ENCODE measurements at regions not wholly inside any gene's neighbourhood (a gene's known extent, or its start where the extent isn't known, plus 50 kb on each side); places are given as distances from the start of the nearest gene placed in this dataset.
"Not testable (repeated sequence)": the region's sequence is repeated elsewhere in the genome, so short reads cannot be mapped to it uniquely, and the experiment has no call there.

- no peak for DNase-seq
Measured at GRCh38 chr21:28391938-28392849, 600.5 kb downstream of the LTN1 start.

DNA sequence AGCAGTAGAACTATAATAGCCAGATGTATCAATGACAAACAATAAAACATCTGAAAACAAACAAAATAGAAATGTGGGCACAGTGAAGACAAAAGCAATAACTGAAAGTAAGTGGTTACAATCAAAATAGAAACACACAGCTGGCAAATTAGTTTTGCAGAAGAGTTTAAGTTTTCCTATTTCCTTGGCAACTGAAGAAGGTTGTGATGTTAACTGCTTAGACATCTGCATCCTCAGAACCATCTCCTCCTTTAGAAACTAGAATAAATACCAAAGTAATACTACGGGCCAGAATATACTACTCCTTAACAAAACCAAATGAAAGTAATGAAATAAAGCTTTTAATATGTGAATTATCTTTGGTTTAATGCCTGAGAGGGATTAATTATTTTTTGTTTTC lies 605.5 kb downstream of the LTN1 start:
- no peak for DNase-seq

GRCh38 chr21:28385845-28386244 lies 606.8 kb downstream of the LTN1 start:
- no peak for DNase-seq

DNA sequence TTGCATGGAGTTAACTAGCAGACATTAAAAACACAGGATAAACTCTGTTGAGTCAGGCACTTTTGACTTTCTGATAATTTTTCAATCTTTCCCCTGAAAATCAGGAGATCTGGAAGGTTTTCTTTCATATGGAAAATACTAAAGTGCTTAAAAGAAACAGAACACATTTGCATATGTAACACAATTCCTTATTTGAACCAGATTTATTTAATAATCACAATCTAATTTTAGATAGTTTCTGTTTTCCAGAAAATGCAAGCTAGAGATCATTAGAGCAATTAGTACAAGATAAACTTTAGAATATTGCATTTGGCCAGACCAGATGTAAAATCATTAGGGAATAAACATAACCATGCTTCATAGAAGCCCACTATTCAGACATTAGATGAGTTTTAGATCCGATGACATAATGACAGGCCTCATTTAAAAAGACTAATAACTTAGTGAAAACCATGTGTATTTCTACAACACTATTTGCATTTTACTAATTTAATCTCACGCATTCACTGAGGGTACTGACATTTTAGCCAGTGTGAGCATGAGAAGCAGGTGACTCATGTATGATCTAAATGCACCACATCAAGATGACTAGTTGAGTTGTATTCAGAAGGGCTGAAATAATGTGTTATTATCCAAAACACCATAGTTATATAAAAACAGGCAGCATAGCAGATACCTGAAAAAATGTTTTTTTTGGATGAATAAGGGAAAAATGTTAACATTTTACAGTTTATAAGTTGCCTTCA lies 611.5 kb downstream of the LTN1 start:
- DNase-seq, result not testable (repeated sequence)

- DNase-seq, result no peak
Measured at GRCh38 chr21:28380241-28380640, 612.4 kb downstream of the LTN1 start.

GRCh38 chr21:28378026-28378425 lies 614.7 kb downstream of the LTN1 start:
- no peak for DNase-seq

GRCh38 chr21:28375708-28376385 lies 616.8 kb downstream of the LTN1 start:
- DNase-seq, result no peak

- DNase-seq, result no peak
Measured at GRCh38 chr21:28374881-28375280, 617.8 kb downstream of the LTN1 start.

DNA sequence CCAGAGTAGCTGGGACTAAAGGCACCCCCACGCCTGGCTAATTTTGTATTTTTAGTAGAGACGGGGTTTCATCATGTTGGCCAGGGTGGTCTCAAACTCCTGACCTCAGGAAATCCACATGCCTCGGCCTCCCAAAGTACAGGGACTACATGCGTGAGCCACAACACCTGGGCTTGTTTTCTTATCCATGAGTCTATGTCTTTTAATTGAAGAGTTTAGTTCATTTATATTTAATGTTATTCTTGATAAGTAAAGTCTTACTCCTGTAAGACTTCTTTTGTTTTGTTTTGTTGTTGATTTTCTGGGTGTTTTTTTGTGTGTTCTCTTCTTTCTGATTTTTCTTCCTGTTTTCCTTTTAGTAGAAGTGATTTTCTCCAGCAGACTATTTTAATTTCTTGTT lies 621.0 kb downstream of the LTN1 start:
- no peak for DNase-seq

DNA sequence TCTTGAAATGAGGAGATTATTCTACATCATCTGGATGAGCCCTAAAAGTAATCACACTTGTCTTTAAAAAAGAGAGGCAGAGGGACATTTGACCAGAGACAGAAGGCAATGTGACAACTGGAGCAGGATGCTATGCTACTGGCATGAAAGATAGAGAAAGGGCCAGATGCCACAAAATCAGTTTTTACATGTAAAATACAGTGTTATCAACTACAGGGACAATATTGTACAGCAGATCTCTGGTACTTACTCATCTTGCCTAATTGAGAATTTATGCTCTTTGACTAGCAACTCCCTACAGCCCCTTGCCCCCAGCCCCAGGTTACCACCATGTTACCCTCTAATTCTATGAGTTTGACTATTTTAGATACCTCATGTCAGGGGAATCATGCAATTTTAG lies 633.4 kb downstream of the LTN1 start:
- no peak for DNase-seq

DNA sequence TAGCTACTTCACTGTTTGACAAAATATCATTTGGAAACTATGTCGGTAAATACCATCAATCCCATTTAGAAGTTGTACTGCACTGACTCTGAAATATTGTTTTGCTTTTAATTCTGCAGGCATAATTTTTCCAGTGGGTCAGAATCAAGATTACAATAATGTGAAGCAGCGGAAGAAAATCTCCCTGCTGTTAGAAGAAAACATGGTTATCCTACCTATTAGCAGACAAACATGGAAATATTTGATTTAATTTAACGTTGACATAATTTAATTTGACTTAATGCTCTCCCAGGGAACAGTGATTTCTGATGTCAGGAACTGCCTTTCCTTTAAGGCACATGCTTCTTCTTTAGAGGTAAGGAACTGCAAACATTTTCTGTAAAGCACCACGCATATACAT lies 634.0 kb downstream of the LTN1 start:
- DNase-seq, result no peak

- no peak for DNase-seq
Measured at GRCh38 chr21:28358170-28358569, 634.5 kb downstream of the LTN1 start.

- no peak for DNase-seq
Measured at GRCh38 chr21:28357743-28358142, 634.9 kb downstream of the LTN1 start.

GRCh38 chr21:28356422-28356821 lies 636.3 kb downstream of the LTN1 start:
- DNase-seq, result no peak

GRCh38 chr21:28345934-28346333 lies 646.7 kb downstream of the LTN1 start:
- no peak for DNase-seq

- DNase-seq, result no peak
Measured at GRCh38 chr21:28344985-28345384, 647.7 kb downstream of the LTN1 start.

- no peak for DNase-seq
Measured at GRCh38 chr21:28342212-28342810, 650.4 kb downstream of the LTN1 start.

DNA sequence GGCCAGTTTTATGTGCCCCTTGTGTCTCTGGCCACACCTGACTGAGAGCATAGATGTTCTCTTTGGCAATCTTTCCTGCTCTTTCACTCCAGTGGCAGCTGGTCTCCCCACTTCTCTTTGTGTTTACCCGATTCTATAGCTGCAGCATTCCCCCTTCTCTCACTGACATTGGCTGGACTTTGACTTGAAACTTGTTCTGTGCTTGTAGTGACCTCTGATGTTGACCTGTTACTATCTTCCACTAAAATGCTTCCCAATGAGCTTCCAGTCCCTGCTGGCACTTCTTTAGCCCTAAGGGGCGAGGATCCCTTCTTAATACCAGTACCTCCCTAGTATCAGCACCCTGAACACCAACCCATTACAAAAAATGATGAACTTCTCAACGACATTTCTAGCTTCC lies 653.3 kb downstream of the LTN1 start:
- DNase-seq, result no peak

- DNase-seq, result no peak
Measured at GRCh38 chr21:28338701-28339305, 653.9 kb downstream of the LTN1 start.

- no peak for DNase-seq
Measured at GRCh38 chr21:28337315-28337714, 655.4 kb downstream of the LTN1 start.

- DNase-seq, result no peak
Measured at GRCh38 chr21:28336314-28336713, 656.4 kb downstream of the LTN1 start.

- DNase-seq, result no peak
Measured at GRCh38 chr21:28334407-28334806, 658.3 kb downstream of the LTN1 start.

DNA sequence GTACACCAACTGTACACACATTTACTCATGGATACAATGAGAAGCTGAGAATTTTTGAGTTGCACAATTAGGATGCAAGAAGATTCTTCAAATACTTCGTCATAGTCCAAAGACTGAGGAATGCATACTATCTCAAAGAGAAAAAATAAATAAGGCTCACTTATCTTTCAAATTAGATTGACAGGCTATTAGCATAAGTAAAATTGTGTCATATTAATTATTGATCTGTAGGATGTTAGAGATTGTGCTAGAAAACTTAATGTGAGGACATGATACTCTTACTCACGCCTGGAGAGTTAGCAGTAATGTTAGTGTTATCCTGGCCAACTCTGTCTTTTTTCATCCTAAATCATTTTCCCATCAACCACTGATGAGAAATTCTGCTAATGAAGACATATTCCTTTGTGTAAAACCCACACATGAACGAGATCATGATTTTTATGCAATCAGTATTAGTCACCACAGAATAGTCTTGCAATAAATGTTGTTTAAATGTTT lies 659.0 kb downstream of the LTN1 start:
- DNase-seq, result no peak

All from activated CD8-positive, alpha-beta memory T cell treated with anti-CD3 and anti-CD28 coated beads, Interleukin-2, amount 50 U/mL, for 4 hours (primary cell).